Astrocyte of the cerebellum (primary cell): ENCODE measurements at regions not wholly inside any gene's neighbourhood (a gene's known extent, or its start where the extent isn't known, plus 50 kb on each side); places are given as distances from the start of the nearest gene placed in this dataset.

ENCODE experiments used
- DNase-seq: peaks from one replicate; pipeline ENCODE4 v3.0.0-alpha.2; 2011; ENCODE audit warnings: low read depth
- H3K4me3 ChIP-seq: 2 replicates; pipeline ENCODE4 v1.5.1; 2011; ENCODE audit warnings: mild to moderate bottlenecking, low read depth, low read length, moderate library complexity
- in situ Hi-C: cut with HindIII; loops from 2 replicates; pipeline ENCODE4 v1.10.0; 2017; ENCODE audit warnings: low sequenced_read_pairs
- TF ChIP-seq, protein P1 (sequence below): IDR thresholded peaks from 2 replicates; pipeline ENCODE4 v1.5.1; 2012; ENCODE audit warnings: low read length, low read depth, moderate library complexity, mild to moderate bottlenecking; ENCODE audit errors: missing control alignments

DNA sequence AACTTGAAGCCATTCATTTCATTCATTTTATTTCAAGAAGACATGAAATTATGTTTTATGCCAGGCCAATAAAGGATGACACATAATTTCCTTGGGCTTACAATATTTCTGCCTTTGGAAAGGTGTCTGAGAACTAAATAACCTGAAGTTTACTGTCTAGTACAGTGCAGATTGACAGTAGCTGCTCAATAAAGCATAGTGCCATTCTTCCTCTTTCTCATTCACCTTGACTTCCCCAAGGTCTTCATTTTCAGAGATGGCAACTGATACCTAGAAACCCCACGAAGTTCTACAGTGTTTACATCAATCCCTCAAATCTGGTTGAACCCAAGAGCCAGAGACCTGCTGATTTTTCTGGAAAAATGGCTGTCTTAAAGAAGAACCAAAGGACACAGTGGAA is 144.3 kb upstream of the SYN3 start:
- H3K4me3 ChIP-seq, result no peak overlapping the region
- TF ChIP-seq, protein P1, sequence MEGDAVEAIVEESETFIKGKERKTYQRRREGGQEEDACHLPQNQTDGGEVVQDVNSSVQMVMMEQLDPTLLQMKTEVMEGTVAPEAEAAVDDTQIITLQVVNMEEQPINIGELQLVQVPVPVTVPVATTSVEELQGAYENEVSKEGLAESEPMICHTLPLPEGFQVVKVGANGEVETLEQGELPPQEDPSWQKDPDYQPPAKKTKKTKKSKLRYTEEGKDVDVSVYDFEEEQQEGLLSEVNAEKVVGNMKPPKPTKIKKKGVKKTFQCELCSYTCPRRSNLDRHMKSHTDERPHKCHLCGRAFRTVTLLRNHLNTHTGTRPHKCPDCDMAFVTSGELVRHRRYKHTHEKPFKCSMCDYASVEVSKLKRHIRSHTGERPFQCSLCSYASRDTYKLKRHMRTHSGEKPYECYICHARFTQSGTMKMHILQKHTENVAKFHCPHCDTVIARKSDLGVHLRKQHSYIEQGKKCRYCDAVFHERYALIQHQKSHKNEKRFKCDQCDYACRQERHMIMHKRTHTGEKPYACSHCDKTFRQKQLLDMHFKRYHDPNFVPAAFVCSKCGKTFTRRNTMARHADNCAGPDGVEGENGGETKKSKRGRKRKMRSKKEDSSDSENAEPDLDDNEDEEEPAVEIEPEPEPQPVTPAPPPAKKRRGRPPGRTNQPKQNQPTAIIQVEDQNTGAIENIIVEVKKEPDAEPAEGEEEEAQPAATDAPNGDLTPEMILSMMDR, result no peak
- DNase-seq, result no peak
- in situ Hi-C loops, result no loop called here

DNA sequence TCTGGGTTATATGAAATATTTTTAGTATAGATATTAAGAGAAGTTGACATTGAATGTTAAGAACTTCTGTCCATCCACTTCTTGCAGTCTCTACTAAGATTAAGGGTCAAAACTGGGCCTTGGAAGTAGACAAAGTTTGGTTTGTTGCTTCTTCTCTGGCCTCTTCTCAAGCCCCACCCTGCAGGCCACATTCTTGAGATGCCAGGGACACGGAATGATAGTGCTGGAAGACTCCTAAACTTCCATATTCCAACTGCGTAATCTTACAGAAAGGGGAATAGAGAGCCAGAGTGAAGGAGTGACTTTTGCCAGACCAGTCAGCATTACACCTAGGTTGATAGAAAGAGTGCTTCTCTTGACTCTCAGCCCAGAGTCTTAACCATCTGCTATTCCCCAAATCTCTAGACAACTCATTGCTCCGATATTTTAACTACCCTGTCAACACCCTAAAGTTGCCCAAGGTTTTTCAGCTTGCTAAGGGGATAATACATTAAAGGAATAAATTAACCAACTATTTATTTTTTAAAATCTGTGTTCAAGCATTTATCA is 136.4 kb upstream of the SYN3 start:
- in situ Hi-C loops, result no loop called here

DNA sequence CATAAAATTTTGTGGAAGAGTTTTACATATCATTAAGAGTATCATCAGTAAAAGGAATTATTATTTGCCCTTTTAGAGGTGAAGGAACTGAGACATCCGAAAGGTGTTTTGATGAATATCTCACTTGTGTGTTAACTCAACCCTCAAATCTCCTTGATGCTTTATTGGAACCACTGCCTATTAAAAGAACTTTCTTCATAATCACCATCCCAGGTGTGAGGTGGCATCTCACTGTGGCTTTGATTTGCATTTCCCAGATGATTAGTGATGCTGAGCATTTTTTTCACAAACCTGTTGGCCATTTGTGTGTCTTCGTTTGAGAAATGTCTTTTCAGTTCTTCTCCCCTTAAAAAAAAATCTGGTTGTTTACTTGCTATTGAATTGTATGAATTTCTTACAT is 134.0 kb upstream of the SYN3 start:
- TF ChIP-seq, protein P1, result no peak
- in situ Hi-C loops, result no loop called here
- no peak overlapping the region for H3K4me3 ChIP-seq
- DNase-seq, result no peak

More for the DNA sequence above, 136.4 kb upstream of the SYN3 start:
- TF ChIP-seq, protein P1, result no peak
- no peak for DNase-seq
- H3K4me3 ChIP-seq, result no peak overlapping the region

DNA sequence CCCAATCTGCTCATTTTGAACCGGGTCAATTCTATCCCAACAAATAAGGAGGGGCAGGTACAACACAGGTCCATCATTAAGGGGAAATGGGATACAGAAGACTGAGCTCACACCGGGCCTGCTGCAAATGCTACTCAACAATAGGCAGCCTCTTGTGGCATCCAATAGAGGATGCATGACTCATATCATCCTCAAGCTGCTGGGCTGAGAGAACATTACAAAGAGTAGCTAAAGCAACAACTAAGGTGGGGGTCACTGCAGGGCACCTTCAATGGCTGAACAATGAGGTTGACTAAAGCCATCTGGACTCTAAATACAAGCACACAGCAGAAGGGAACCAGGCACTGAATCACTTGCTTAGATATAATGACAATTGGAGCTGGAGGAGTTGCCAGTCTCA is 130.1 kb upstream of the SYN3 start:
- in situ Hi-C loops, result no loop called here
- DNase-seq, result no peak
- no peak overlapping the region for H3K4me3 ChIP-seq
- TF ChIP-seq, protein P1, result no peak

DNA sequence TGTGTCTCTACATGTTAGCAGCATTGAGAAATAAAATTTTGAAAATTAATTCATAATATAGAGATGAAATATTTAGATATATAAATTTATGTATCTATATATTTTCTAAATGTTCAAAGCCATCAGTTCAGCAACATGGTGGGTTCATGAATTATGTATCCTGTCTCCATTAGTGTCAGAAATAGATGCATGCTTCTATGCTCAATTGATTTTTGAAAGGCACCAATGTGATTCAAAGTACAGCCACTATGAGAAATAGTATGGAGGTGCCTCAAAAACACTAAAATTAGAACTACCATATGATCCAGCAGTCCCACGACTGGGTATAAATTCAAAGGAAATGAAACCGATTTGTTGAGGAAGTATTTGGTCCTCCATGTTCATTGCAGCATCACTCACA is 128.6 kb upstream of the SYN3 start:
- no peak overlapping the region for H3K4me3 ChIP-seq
- no peak for DNase-seq
- in situ Hi-C loops, result no loop called here
- TF ChIP-seq, protein P1, result no peak

DNA sequence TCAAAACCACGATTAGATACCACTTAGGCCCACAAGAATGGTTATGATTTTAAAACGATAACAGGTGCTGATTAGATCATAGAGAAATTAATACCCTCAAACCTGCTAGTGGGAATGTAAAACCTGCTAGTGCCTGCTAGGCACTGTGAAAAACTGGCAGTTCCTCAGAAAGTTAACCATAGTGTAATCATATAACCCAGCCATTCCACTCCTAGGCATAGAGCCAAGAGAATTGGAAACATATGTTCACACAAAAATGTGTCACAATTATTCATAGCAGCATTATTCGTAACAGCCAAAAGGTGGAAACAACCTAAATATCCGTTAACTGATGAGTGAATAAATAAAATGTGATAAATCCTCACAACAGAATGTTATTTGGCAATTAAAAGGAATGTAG is 122.2 kb upstream of the SYN3 start:
- no peak overlapping the region for H3K4me3 ChIP-seq
- in situ Hi-C loops, result no loop called here
- TF ChIP-seq, protein P1, result no peak
- DNase-seq, result no peak
